Keratinocyte (primary cell): ENCODE measurements at regions not wholly inside any gene's neighbourhood (a gene's known extent, or its start where the extent isn't known, plus 50 kb on each side); places are given as distances from the start of the nearest gene placed in this dataset.

Experiments
- DNase-seq: peaks from one replicate; pipeline ENCODE4 v3.0.0-alpha.2; 2011; ENCODE audit warnings: low read depth, missing footprints, low spot score
- FAIRE-seq: peaks from 2 replicates; lab custom pipeline; 2011; peaks lifted over from hg19 to GRCh38; lab: Jason Lieb, UNC
- H2AFZ ChIP-seq: 2 replicates; pipeline ENCODE4 v1.6.0; 2012; ENCODE audit warnings: low read length, control low read depth, inconsistent platforms; ENCODE audit not compliant: control insufficient read depth
- H3K27ac ChIP-seq: 2 replicates; pipeline ENCODE4 v1.5.1; 2011; ENCODE audit warnings: low read length; ENCODE audit not compliant: control insufficient read depth, insufficient read depth
- H3K27me3 ChIP-seq: 3 replicates; pipeline ENCODE4 v1.6.0; 2011; ENCODE audit warnings: low read length; ENCODE audit not compliant: control insufficient read depth, insufficient read depth; ENCODE audit errors: extremely low read depth
- H3K36me3 ChIP-seq, 2 experiments: 2 replicates in 1 of 2; 3 replicates in 1 of 2; pipeline ENCODE4 v1.5.1; 2011; ENCODE audit warnings: low read length in 2 of 2, mild to moderate bottlenecking in 1 of 2; ENCODE audit not compliant: control insufficient read depth in 2 of 2, insufficient read depth in 2 of 2; ENCODE audit errors: extremely low read depth in 1 of 2
- H3K4me1 ChIP-seq: 3 replicates; pipeline ENCODE4 v1.5.1; 2011; ENCODE audit warnings: low read length; ENCODE audit not compliant: control insufficient read depth, insufficient read depth; ENCODE audit errors: extremely low read depth
- H3K4me2 ChIP-seq: 3 replicates; pipeline ENCODE4 v1.6.0; 2011; ENCODE audit warnings: low read depth, low read length; ENCODE audit not compliant: control insufficient read depth, insufficient read depth; ENCODE audit errors: extremely low read depth
- H3K4me3 ChIP-seq, 3 experiments: fragments of 200-600 bp in 1 of 3; sonication (generic) in 1 of 3; 2 replicates in 2 of 3; 3 replicates in 1 of 3; pipeline ENCODE4 v1.5.1; 2011 to 2016; ENCODE audit warnings: low read length in 3 of 3, mild to moderate bottlenecking in 3 of 3, control low read depth in 2 of 3, inconsistent platforms in 1 of 3, low read depth in 1 of 3, mixed read lengths in 1 of 3, mixed run types in 1 of 3, moderate library complexity in 1 of 3; ENCODE audit not compliant: control insufficient read depth in 2 of 3, insufficient read depth in 2 of 3; ENCODE audit errors: extremely low read depth in 1 of 3
- H3K79me2 ChIP-seq: 2 replicates; pipeline ENCODE4 v1.6.0; 2012; ENCODE audit warnings: low read length; ENCODE audit not compliant: control insufficient read depth, insufficient read depth
- H3K9ac ChIP-seq: 3 replicates; pipeline ENCODE4 v1.6.0; 2011; ENCODE audit warnings: low read length; ENCODE audit not compliant: control insufficient read depth, insufficient read depth; ENCODE audit errors: extremely low read depth
- H3K9me1 ChIP-seq: 3 replicates; pipeline ENCODE4 v1.6.0; 2011; ENCODE audit warnings: low read length; ENCODE audit not compliant: control insufficient read depth, insufficient read depth; ENCODE audit errors: extremely low read depth
- H3K9me3 ChIP-seq: 2 replicates; pipeline ENCODE4 v1.5.1; 2012; ENCODE audit warnings: low read depth, low read length; ENCODE audit not compliant: control insufficient read depth
- H4K20me1 ChIP-seq: 3 replicates; pipeline ENCODE4 v1.6.0; 2011; ENCODE audit warnings: low read length; ENCODE audit not compliant: control insufficient read depth, insufficient read depth; ENCODE audit errors: extremely low read depth
- EZH2 ChIP-seq: IDR thresholded peaks from one replicate; pipeline ENCODE4 v1.6.1; 2012; ENCODE audit warnings: inconsistent platforms, mild to moderate bottlenecking, low read length, moderate library complexity
- dilution Hi-C: fragments of 300-500 bp; cut with MboI; formaldehyde crosslinking; loops from one replicate; pipeline ENCODE4 v1.7.0; 2020; ENCODE audit warnings: low sequenced_read_pairs; ENCODE audit not compliant: extremely low pct_ligation_motif_present
- TF ChIP-seq, protein P1 (sequence below), 3 experiments: IDR thresholded peaks in 1 of 3; conservative IDR thresholded peaks in 1 of 3; optimal IDR thresholded peaks in 1 of 3; 2 replicates in 2 of 3; 3 replicates in 1 of 3; pipeline versions ENCODE3 to v1.5.1; 2011; ENCODE audit warnings: low read length in 3 of 3, mild to moderate bottlenecking in 3 of 3, moderate library complexity in 2 of 3, control low read depth in 1 of 3, inconsistent platforms in 1 of 3; ENCODE audit not compliant: insufficient read depth in 2 of 3; ENCODE audit errors: extremely low read depth in 1 of 3

DNA sequence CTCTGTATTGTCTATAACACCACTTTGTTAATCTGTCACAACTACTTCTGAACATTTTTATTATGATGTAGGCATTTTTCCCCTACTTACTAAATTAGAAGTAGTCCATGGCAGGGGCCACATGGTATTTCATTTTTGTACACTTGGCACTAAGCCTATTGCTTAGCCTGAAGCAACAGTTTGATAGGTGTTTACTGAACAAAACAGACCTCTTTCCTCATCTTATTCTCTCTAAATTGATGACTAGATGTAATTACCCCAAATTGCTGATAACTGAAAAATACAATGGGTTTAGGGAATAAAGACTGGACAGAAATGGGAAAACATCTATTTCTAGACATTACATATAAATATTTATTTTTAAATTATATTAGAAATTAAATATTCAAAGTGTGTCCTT, 633.8 kb downstream of the SLCO4C1 start:
- TF ChIP-seq EZH2, result no peak
- TF ChIP-seq, protein P1, sequence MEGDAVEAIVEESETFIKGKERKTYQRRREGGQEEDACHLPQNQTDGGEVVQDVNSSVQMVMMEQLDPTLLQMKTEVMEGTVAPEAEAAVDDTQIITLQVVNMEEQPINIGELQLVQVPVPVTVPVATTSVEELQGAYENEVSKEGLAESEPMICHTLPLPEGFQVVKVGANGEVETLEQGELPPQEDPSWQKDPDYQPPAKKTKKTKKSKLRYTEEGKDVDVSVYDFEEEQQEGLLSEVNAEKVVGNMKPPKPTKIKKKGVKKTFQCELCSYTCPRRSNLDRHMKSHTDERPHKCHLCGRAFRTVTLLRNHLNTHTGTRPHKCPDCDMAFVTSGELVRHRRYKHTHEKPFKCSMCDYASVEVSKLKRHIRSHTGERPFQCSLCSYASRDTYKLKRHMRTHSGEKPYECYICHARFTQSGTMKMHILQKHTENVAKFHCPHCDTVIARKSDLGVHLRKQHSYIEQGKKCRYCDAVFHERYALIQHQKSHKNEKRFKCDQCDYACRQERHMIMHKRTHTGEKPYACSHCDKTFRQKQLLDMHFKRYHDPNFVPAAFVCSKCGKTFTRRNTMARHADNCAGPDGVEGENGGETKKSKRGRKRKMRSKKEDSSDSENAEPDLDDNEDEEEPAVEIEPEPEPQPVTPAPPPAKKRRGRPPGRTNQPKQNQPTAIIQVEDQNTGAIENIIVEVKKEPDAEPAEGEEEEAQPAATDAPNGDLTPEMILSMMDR (optimal IDR thresholded peaks at IDR 0.05 in 1 of 3, IDR thresholded peaks at IDR 0.05 in 1 of 3, conservative IDR thresholded peaks at IDR 0.05 in 1 of 3; ENCODE audit: extremely low read depth in 1 of 3, insufficient read depth in 2 of 3, low read length in 3 of 3), result no peak
- H3K4me2 ChIP-seq, result no peak overlapping the region
- dilution Hi-C loops, result no loop called here

DNA sequence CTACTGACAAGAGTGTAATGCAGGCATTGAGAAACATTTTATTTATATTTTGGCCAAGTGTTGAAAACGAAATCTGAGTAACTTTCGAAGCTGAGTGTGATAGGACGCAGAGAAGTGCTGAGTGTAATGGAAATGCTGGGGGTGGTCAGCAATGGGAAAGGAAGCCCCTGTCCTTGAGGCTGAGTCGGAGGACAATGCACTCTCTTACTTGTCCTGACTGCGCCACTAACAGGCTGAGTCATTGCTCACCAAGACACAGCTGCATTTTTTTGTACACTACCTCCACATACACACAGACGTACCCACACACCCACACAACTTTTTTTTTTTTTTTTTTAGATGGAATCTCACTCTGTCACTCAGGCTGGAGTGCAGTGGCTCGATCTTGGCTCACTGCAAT, 637.7 kb downstream of the SLCO4C1 start:
- H2AFZ ChIP-seq, result no peak overlapping the region
- H3K36me3 ChIP-seq, result no peaks in the 10 kb centered on the region
- H3K9ac ChIP-seq, result no peak overlapping the region
- H3K9me3 ChIP-seq, result no peaks in the 10 kb centered on the region
- no peak for DNase-seq
- dilution Hi-C loops, result no loop called here
- H3K4me2 ChIP-seq, result no peak overlapping the region
- TF ChIP-seq EZH2, result no peak
- TF ChIP-seq, protein P1 (optimal IDR thresholded peaks at IDR 0.05 in 1 of 3, IDR thresholded peaks at IDR 0.05 in 1 of 3, conservative IDR thresholded peaks at IDR 0.05 in 1 of 3; ENCODE audit: extremely low read depth in 1 of 3, insufficient read depth in 2 of 3, low read length in 3 of 3), result no peak
- no peaks in the 10 kb centered on the region for H3K79me2 ChIP-seq
- H3K27ac ChIP-seq, result no peak overlapping the region
- H3K9me1 ChIP-seq, result no peaks in the 10 kb centered on the region
- no peak overlapping the region for H3K4me3 ChIP-seq
- H3K27me3 ChIP-seq, result no peaks in the 10 kb centered on the region
- no peaks in the 10 kb centered on the region for H4K20me1 ChIP-seq
- no peaks in the 10 kb centered on the region for H3K4me1 ChIP-seq
- no peak for FAIRE-seq

More for the DNA sequence above, 633.8 kb downstream of the SLCO4C1 start:
- no peaks in the 10 kb centered on the region for H3K36me3 ChIP-seq
- H3K9me1 ChIP-seq, result no peaks in the 10 kb centered on the region
- H3K9ac ChIP-seq, result no peak overlapping the region
- no peaks in the 10 kb centered on the region for H3K79me2 ChIP-seq
- no peaks in the 10 kb centered on the region for H4K20me1 ChIP-seq
- H3K4me3 ChIP-seq, result no peak overlapping the region
- no peak for FAIRE-seq
- H3K9me3 ChIP-seq, result no peaks in the 10 kb centered on the region
- H3K27ac ChIP-seq, result no peak overlapping the region
- H3K4me1 ChIP-seq, result no peaks in the 10 kb centered on the region
- DNase-seq, result no peak
- H3K27me3 ChIP-seq, result no peaks in the 10 kb centered on the region
- H2AFZ ChIP-seq, result no peak overlapping the region
